NCI-H748 (cell line): ENCODE measurements at regions not wholly inside any gene's neighbourhood (a gene's known extent, or its start where the extent isn't known, plus 50 kb on each side); places are given as distances from the start of the nearest gene placed in this dataset.
"Not testable (repeated sequence)": the region's sequence is repeated elsewhere in the genome, so short reads cannot be mapped to it uniquely, and the experiment has no call there.

ENCODE experiments used
- DNase-seq: peaks from one replicate; lab custom pipeline; 2025; ENCODE audit not compliant: unreplicated experiment; lab: John Stamatoyannopoulos, UW

DNA sequence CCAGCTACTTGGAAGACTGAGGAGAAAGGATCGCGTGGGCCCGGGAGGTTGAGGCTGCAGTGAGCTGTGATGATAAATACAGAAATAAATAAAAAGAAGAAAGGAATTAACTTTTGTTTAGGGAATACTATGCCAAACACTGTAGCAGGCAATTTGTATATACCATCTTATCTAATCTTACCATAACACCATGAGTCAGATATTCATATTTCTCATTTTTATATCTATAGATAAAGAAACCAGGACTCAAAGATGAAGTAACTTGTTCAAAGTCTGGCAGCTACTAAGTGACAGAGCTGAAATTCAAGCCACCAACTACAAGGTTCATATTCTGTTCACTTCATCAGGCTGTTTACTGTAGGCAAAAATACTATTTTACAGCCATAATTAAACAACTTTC lies 119.2 kb upstream of the SLC39A10 start:
- no peak for DNase-seq

DNA sequence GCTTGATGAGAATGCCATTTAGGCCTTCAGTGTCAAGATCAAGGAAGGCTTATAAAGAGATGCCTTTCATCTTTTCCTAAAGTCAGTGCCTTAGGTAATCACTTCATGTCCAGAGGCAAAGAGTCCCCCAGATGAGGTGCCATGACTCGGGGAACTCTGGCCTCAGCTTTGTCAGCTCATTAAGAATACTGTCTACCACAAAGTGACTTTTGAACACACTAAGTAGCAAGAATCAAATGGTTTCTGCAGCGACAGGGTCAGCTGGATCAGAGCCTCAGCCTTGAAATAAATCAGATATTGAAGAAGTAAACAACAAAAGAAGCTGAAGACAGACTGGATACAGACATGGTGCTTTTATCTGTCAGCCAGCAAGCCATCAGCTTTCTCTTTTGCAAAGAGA lies 120.1 kb upstream of the SLC39A10 start:
- no peak for DNase-seq

DNA sequence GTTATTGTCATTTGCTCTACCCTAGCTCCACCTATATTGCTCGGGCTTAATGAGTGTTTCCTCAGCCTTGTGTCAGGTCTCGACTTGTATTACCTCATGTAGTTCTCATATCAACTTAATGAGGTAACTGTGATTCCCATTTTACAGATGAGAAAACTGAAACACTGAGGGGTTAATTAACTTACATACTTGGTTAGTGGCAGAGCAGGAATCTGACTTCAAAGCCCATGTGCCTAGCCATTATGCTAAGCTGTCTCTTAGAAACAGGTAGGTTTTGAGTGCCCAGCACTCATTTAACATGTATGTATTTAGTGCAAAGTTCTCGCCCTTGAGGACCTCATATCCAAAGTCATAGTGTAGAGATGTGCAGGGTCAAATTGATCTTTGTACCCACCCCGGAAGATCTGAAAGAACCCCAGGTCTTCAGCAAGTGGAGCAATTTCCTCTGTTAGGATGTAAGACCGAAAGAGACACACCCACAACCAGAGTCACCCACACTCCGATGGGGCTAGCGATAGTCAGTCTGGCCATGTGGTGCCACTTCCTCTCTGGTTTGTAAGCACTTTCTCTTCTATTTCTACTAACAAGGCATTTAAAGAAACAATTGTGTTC lies 121.0 kb upstream of the SLC39A10 start:
- no peak for DNase-seq

DNA sequence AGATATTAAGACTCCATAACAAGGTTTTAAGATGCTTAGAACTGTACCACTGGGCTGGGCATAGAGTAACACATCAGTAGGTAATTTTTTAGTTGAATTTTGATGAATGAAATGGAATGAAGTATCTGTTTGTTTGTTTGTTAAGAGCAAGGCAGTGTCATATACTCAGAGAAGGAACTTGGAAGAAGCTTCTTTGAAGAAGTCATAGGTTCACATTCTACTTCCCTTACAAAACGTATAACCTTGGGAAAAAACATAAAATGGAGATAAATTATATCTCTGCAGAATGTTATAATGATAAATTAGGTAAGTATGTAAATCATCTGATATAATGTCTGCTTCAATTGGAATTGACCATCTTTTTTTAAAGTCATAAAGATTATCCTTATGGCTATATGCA lies 122.1 kb upstream of the SLC39A10 start:
- DNase-seq = no peak

DNA sequence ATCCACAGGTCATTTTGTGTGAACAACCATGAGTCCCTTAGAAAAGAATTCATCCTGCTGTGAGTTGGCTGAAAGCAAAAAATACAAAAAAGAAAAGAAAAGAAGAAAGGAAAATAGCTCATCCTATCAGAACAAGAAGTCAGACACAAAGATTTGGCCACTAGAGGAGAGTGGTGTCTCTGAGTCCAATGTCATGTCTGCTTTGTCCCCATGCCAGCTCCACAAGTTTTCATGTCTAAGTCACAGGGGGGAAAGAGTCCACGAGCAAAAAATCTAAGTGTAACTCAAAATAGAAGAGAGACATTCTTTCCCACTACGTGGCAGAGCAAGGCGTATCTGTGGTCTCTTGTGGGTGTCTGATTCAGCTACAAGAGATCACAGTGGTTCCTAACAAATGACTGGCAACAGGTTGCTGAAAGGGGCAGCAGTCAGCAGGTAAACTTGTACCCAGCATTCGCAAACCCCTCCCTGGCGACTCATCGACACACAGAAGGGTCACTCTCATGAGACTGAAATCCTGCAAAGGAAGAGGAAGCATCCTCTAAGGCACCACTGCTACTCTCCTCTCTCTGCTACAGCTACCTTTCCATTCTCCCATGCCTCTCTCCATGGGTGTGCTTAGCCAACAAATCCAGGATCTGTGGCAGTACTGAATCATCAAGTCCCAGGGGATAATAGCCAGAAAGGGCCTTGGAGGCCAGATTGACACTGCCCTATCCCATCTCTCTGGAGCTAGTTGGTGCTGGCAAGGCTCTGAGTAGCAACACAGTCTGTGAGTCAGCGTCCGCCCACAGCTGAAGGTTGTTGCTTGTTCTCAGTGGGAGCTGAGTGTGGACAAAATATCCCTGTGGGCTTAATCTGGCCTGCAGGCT lies 123.0 kb upstream of the SLC39A10 start:
- DNase-seq = no peak

DNA sequence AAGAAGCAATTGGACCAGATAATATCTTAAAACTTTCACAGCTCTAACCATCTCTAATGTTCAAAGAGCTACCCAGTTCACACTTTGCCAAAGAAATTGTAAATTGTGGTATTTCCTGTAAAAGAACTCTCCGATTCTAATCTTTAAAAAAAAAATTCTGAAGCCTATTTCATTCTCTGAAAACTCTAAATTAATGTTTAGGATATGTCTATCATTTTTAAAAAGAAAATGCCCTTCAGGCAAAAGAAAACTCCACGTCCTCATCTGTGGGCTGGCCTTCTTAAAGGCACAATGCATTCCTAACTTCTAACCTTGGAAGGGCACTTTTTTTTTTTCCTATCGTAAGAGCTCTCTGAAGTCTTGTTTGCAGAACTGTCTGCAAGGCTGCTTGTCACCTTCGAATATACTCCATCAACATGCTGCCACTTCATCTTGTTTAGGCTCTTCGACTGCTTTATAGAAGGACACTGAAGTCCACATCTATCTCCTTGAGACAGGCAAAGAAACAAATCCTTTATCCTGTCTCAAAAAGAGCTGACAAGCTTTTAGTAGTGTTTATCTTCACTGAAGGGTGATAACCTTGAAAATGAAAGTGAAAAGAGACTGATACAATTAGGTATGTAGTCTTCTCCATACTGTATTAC lies 124.3 kb upstream of the SLC39A10 start:
- DNase-seq = no peak

DNA sequence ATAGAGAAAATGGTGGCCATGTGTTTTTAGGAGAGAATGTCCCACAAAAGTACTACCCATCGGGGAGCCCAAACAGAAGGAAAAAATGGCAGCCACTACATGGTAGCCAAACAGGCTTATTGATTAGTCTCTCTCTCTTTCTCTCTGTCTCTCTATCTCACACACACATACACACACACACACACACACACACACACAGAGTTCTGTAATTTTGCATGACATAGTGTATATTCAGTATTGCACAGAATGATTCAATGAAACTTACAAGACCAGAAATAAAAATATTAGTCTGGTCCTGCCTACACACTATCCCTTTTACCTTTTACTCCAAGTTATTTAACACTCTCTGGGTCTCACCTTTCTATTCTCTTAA lies 124.8 kb upstream of the SLC39A10 start:
- no peak for DNase-seq

DNA sequence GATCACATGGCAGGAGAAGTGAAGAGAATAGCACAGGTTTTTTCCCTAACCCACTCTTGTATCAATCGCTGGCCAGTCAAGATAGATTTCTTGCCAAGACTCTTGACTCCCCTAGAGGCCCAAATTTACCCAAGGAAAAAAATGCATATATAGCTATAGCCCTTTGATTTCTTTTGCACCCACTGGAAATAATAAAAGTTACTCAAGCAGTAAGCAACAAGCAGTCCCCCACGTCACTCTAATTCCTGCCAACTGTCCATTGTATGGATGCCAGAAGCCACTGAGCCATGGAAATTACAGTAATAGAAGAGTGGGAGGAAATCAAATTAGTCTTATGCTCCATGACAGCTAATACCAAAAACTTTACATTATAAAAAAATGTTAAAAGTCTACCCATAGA lies 125.3 kb upstream of the SLC39A10 start:
- no peak for DNase-seq

DNA sequence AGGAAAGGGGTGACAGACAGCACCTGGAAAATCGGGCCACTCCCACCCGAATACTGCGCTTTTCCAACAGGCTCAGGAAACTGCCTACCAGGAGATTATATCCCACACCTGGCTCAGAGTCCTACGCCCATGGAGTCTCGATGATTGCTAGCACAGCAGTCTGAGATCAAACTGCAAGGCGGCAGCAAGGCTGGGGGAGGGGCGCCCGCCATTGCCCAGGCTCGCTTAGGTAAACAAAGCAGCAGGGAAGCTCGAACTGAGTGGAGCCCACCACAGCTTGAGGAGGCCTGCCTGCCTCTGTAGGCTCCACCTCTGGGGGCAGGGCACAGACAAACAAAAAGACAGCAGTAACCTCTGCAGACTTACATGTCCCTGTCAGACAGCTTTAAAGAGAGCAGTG lies 133.8 kb upstream of the SLC39A10 start:
- not testable (repeated sequence) for DNase-seq

DNA sequence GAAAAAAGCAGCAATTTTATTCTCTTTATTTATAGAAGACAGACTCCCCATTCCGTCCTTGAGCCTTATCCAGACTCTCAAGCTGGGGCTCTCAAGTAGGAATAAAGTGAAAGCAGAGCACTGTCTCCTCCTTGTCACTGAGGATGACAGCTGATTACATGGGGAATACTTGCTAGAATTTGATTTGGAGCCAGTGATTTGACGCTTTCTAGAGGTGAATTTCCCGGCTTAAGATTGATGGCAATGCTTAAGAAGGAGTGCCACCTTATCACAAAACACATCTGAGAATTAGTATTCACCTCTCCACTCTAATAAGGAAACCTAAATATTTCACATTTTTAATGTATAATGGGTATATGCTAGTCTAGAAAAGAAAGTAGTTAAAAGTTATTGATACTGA lies 135.4 kb upstream of the SLC39A10 start:
- DNase-seq = no peak

DNA sequence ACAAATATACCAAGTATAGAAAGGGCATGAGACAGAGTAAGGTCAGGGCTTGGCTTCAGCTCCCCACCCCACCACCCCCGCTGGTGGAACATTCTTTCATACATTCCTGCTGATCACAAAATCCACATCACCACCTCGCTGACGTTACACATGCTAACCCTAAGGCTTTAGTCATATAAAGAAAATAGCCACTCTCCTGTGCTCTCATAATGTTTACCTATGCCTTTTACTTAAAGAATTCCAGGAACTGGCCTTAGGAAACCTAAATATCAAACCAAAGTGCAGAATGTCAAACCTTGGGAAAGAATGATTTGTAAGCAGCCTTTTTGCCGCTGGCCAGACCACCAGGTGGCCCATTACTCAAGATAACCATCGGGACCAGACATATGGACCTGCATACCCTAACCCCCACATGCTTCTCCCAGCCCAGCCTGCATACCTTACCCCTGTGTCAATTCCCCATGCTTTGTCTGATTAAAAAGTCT lies 136.3 kb upstream of the SLC39A10 start:
- no peak for DNase-seq

DNA sequence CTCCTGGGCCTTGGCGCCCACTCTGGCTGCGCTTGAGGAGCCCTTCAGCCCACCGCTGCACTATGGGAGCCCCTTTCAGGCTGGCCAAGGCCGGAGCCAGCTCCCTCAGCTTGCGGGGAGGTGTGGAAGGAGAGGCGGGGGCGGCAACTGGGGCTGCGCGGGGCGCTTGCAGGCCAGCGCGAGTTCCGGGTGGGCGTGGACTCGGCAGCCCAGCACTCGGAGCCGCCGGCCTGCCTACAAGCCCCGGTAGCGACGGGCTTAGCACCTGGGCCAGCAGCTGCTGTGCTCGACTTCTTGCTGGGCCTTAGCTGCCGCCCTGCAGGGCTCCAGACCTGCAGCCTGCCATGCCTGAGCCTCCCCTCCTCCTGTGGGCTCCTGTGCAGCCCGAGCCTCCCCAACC lies 141.5 kb upstream of the SLC39A10 start:
- no peak for DNase-seq

DNA sequence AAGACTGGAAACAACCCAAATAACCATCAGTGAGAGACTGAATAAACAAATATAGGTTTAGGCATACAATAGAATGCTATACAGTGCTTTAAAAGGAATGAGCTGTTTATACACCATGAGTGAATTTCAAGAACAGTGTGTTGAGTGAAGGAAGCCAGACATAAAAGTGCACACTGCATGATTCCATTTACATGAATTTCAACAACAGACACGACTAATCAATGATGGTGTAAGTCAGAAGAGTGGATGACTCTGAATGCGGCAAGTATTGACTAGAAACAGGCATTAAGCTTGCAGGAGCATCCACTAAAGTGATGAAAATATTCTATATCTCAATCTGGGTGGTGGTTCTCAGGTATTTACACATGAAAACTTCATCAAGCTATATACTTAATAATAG lies 142.7 kb upstream of the SLC39A10 start:
- DNase-seq = no peak

DNA sequence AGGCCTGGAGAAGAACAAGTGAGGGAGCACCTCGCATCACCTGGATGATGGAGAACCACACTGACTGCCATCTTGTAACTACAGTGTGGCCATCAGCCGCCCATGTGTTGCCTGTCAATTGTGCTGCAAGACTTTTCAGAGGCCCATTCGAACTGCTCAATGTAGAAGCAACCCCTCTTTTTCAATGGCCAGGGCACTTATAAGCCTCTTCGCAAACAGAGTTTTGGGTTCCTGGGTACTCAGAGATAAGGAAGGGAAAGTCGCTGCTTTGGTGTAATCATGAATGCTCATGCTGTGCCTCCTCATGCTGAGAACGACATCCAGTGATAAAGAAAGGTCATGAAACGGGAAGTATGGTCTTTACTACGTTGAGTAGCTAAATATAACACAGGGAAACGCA lies 143.9 kb upstream of the SLC39A10 start:
- no peak for DNase-seq

DNA sequence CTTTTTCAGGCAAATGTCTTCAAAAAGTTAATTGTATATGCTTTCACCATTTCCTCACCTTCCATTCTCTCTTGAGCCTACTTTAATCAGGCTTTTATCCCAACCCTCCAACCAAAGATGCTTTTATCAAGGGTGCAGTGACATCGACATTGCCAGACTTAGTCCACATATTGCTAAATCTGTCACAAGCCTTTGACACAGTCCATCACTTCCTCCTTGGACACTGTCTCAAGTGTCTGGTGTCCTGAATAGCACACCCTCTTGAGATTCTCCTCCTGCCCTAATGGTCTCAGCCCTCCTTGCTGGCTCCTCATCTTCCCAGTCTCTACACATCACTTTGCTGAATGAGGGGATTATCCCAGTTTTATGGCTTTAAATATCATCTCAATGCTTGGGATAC lies 147.5 kb upstream of the SLC39A10 start:
- no peak for DNase-seq

DNA sequence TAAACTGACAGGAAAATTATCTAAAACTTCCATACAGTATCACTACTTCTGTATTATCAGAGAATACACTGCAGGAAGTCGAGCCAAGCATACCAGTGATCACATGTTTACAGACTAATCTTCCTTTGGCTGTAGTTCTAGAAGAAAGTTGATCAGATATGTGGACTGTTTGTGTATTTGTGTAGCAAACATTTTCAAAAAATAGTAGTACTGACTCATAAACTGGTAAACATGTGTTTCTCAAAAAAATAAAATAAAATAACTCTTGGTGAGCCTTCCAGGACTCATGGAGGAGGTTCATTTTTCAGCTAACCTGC lies 148.9 kb upstream of the SLC39A10 start:
- DNase-seq = no peak

DNA sequence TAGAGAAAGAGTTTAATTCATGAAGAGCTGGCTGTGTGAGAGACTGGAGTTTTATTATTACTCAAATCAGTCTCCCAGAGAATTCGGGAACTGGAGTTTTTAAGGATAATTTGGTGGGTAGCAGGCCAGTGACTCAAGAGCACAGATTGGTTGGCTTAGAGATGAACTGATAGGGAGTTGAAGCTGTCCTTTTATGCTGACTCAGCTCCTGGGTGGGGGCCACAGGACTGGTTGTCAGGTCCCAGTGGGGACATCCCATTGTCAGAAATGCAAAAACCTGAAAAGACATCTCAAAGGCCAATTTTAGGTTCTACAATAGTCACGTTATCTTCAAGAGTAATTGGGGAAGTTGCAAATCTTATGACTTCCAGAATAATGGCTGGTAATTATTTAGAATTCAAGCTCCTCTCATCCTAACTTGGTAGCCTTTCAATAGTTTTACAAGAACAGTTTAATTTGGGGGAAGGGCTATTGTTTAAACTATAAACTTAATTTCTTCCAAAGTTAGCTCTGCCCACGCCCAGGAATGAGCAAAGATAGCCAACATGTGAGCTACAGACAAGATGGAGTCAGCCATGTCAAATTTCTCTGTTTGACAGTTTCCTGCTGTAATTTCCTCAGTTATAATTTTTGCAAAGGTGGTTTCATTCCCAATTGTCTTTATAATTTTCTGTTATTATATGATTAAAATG lies 149.4 kb upstream of the SLC39A10 start:
- no peak for DNase-seq

DNA sequence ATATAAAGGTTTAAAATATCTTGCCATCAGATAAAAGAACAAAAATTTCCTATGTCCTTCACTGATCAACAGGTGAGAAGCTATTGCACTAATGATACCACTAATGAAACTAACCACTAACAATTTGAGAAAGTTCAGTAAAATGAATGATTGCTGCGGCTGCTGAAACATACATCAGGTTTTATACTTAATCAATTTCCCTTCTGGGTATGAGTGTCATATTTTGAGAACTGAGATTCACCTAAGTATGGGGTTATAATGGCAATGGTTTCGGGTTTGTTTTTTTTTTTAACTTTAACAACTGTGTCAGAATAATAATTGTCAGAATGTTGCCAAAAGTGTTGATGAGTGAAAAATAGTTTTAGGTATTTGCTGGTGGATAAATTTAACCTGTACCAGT lies 151.3 kb upstream of the SLC39A10 start:
- no peak for DNase-seq

DNA sequence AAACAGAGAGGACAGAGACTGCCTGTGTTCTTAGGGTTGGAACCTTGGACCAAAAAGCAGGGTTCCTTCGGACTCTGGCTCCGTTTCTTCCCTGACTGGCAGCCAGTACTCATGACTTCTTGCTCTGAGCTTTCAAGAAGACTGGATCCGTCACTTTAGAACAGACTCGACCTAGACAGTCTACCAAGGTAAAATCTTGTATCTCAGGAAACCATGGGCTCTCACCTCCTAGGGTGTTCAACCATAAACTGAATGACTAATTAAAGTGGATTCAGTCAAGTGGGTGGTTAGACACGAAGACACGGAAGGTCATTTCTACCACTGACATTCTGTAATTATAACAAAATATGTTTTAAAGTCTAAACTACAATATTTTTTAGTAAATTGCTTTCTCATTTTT lies 153.8 kb upstream of the SLC39A10 start:
- DNase-seq = no peak

DNA sequence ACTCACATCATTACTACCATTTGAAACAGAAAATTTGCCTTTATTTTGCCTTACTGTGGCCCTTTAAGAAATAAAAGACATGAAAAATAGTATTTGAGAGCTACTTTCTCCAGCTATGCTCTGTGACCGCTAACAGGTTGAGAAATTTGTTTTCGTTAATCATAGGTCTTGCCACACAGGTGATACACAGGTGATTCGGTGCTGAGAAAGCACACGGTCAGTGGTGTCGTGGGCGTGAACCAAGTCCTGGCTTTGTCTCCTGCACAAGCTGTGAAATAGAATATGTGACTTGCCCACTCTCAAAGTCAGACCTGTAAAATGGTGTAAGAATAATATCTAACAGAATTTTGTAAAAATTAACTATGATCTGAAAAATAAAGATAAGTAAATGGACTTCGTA lies 155.3 kb upstream of the SLC39A10 start:
- DNase-seq = peak; percentile 14

DNA sequence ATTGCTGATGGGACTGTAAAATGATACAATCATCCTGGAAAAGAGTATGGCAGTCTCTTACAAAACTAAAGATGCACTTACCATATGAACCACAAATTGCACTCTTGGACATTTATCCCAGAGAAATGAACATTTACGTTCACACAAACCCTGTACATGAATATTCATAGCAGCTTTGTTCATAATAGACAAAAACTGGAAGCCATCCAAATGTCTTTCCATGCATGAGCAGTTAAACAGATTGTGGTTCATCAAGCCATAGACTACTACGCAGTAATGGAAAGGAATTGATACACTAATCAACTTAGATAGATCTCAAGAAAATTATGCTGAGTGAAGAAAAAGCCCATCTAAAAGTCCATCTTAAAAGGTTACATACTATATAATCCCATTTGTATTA lies 156.1 kb upstream of the SLC39A10 start:
- DNase-seq = peak; percentile 19
